Dedifferentiated amniotic fluid mesenchymal stem cell (primary cell): ENCODE measurements at regions not wholly inside any gene's neighbourhood (a gene's known extent, or its start where the extent isn't known, plus 50 kb on each side); places are given as distances from the start of the nearest gene placed in this dataset.
"Not testable (repeated sequence)": the region's sequence is repeated elsewhere in the genome, so short reads cannot be mapped to it uniquely, and the experiment has no call there.

Experiments
- DNase-seq: peaks from one replicate; pipeline ENCODE4 v3.0.0-alpha.2; 2016; ENCODE audit errors: extremely low spot score

GRCh38 chr11:38438091-38438490, 1840.1 kb upstream of the RAG2 start:
- no peak for DNase-seq

- no peak for DNase-seq
These were observed 1827.5 kb upstream of the RAG2 start for GRCh38 chr11:38425578-38425977.

GRCh38 chr11:38423042-38423441, 1825.0 kb upstream of the RAG2 start:
- no peak for DNase-seq

- DNase-seq: no peak
These were observed 1818.1 kb upstream of the RAG2 start for GRCh38 chr11:38416141-38416540.

GRCh38 chr11:38411149-38411548, 1813.1 kb upstream of the RAG2 start:
- DNase-seq: no peak

- DNase-seq: no peak
These were observed 1804.0 kb upstream of the RAG2 start for GRCh38 chr11:38402063-38402462.

- DNase-seq: no peak
These were observed 1794.1 kb upstream of the RAG2 start for GRCh38 chr11:38392176-38392575.

- no peak for DNase-seq
These were observed 1786.5 kb upstream of the RAG2 start for GRCh38 chr11:38384568-38384967.

GRCh38 chr11:38365274-38365673, 1767.2 kb upstream of the RAG2 start:
- DNase-seq: no peak

- no peak for DNase-seq
These were observed 1758.2 kb upstream of the RAG2 start for GRCh38 chr11:38356255-38356654.

- no peak for DNase-seq
These were observed 1747.2 kb upstream of the RAG2 start for GRCh38 chr11:38345286-38345685.

GRCh38 chr11:38341612-38342011, 1743.6 kb upstream of the RAG2 start:
- not testable (repeated sequence) for DNase-seq

GRCh38 chr11:38339835-38340440, 1741.9 kb upstream of the RAG2 start:
- DNase-seq: no peak

GRCh38 chr11:38338022-38338421, 1740.0 kb upstream of the RAG2 start:
- not testable (repeated sequence) for DNase-seq

- DNase-seq: no peak
These were observed 1734.0 kb upstream of the RAG2 start for GRCh38 chr11:38332046-38332445.

GRCh38 chr11:38330578-38330977, 1732.5 kb upstream of the RAG2 start:
- DNase-seq: no peak

GRCh38 chr11:38323961-38324761, 1726.1 kb upstream of the RAG2 start:
- DNase-seq: no peak

GRCh38 chr11:38315151-38315550, 1717.1 kb upstream of the RAG2 start:
- DNase-seq: no peak

GRCh38 chr11:38307455-38307854, 1709.4 kb upstream of the RAG2 start:
- DNase-seq: no peak

- DNase-seq: no peak
These were observed 1707.6 kb upstream of the RAG2 start for GRCh38 chr11:38305682-38306081.

GRCh38 chr11:38304926-38305325, 1706.9 kb upstream of the RAG2 start:
- DNase-seq: no peak

- DNase-seq: no peak
These were observed 1704.5 kb upstream of the RAG2 start for GRCh38 chr11:38302564-38302963.

GRCh38 chr11:38300570-38300969, 1702.5 kb upstream of the RAG2 start:
- DNase-seq: no peak
